NCI-H526 treated with DMSO at 0.1 percent for 48 hours (cell line): ENCODE measurements at regions not wholly inside any gene's neighbourhood (a gene's known extent, or its start where the extent isn't known, plus 50 kb on each side); places are given as distances from the start of the nearest gene placed in this dataset.

Experiments used
- DNase-seq: peaks from one replicate; lab custom pipeline; 2025; lab: John Stamatoyannopoulos, UW

- DNase-seq = no peak
Observed at GRCh38 chrX:13102636-13103035, 58.2 kb upstream of the FAM9C start.

- no peak for DNase-seq
Observed at GRCh38 chrX:13101441-13102139, 57.2 kb upstream of the FAM9C start.

GRCh38 chrX:13099121-13099520 is 54.7 kb upstream of the FAM9C start:
- DNase-seq = no peak

- DNase-seq = no peak
Observed at GRCh38 chrX:13096728-13097127, 52.3 kb upstream of the FAM9C start.

- no peak for DNase-seq
Observed at GRCh38 chrX:13094828-13095341, 50.5 kb upstream of the FAM9C start.

GRCh38 chrX:13094374-13094773 is 50.0 kb upstream of the FAM9C start:
- no peak for DNase-seq
